ELF-1 (cell line): ENCODE measurements at regions not wholly inside any gene's neighbourhood (a gene's known extent, or its start where the extent isn't known, plus 50 kb on each side); places are given as distances from the start of the nearest gene placed in this dataset.
A peak's percentile ranks its signal among the peaks of the same experiment; 100 is the strongest.

Experiments used
- DNase-seq: peaks from one replicate; pipeline ENCODE4 v3.0.0-alpha.2; 2016; ENCODE audit warnings: low read depth, low spot score

- no peak for DNase-seq
These were observed 304.2 kb upstream of the CDH4 start for GRCh38 chr20:60947819-60948218.

- DNase-seq, result no peak
These were observed 303.8 kb upstream of the CDH4 start for GRCh38 chr20:60948224-60948623.

GRCh38 chr20:60950561-60950960, 301.5 kb upstream of the CDH4 start:
- no peak for DNase-seq

- DNase-seq, result no peak
These were observed 301.1 kb upstream of the CDH4 start for GRCh38 chr20:60950974-60951373.

- DNase-seq, result no peak
These were observed 299.2 kb upstream of the CDH4 start for GRCh38 chr20:60952861-60953260.

- DNase-seq, result no peak
These were observed 298.7 kb upstream of the CDH4 start for GRCh38 chr20:60953321-60953720.

- no peak for DNase-seq
These were observed 296.4 kb upstream of the CDH4 start for GRCh38 chr20:60955706-60956105.

GRCh38 chr20:60956194-60956593, 295.9 kb upstream of the CDH4 start:
- no peak for DNase-seq

GRCh38 chr20:60957621-60958020, 294.4 kb upstream of the CDH4 start:
- DNase-seq, result no peak

- DNase-seq, result no peak
These were observed 292.1 kb upstream of the CDH4 start for GRCh38 chr20:60959971-60960370.

- no peak for DNase-seq
These were observed 291.6 kb upstream of the CDH4 start for GRCh38 chr20:60960500-60960899.

- DNase-seq, result no peak
These were observed 290.5 kb upstream of the CDH4 start for GRCh38 chr20:60961551-60961950.

- peak; percentile 58 for DNase-seq
These were observed 289.6 kb upstream of the CDH4 start for GRCh38 chr20:60962367-60963045.

GRCh38 chr20:60963146-60963545, 288.9 kb upstream of the CDH4 start:
- DNase-seq, result no peak

- DNase-seq, result no peak
These were observed 287.1 kb upstream of the CDH4 start for GRCh38 chr20:60964911-60965310.

- no peak for DNase-seq
These were observed 286.0 kb upstream of the CDH4 start for GRCh38 chr20:60966031-60966430.

GRCh38 chr20:60966766-60967165, 285.3 kb upstream of the CDH4 start:
- DNase-seq, result no peak

- no peak for DNase-seq
These were observed 284.4 kb upstream of the CDH4 start for GRCh38 chr20:60967431-60968316.

GRCh38 chr20:60968853-60969720, 283.0 kb upstream of the CDH4 start:
- no peak for DNase-seq

GRCh38 chr20:60970601-60971000, 281.5 kb upstream of the CDH4 start:
- DNase-seq, result peak; percentile 74

GRCh38 chr20:60974022-60974421, 278.0 kb upstream of the CDH4 start:
- DNase-seq, result no peak

- no peak for DNase-seq
These were observed 277.6 kb upstream of the CDH4 start for GRCh38 chr20:60974441-60974945.
